Endodermal cell (in vitro differentiated cells): ENCODE measurements at regions not wholly inside any gene's neighbourhood (a gene's known extent, or its start where the extent isn't known, plus 50 kb on each side); places are given as distances from the start of the nearest gene placed in this dataset.

ENCODE experiments used
- DNase-seq: peaks from one replicate; pipeline ENCODE4 v3.0.0-alpha.2; 2017
- H3K27ac ChIP-seq: 2 replicates; pipeline ENCODE4 v1.5.1; 2013; ENCODE audit warnings: mild to moderate bottlenecking, low read depth, low read length, moderate library complexity
- H3K27me3 ChIP-seq: 2 replicates; pipeline ENCODE4 v1.6.1; 2013; ENCODE audit warnings: mild to moderate bottlenecking, low read length, moderate library complexity; ENCODE audit not compliant: insufficient read depth, control insufficient read depth, poor library complexity, severe bottlenecking
- H3K36me3 ChIP-seq: 2 replicates; pipeline ENCODE4 v1.7.0; 2013; ENCODE audit warnings: mild to moderate bottlenecking, low read length, moderate library complexity; ENCODE audit not compliant: control insufficient read depth, insufficient read depth
- H3K4me1 ChIP-seq: one replicate; pipeline ENCODE4 v1.7.0; 2013; ENCODE audit warnings: low read length; ENCODE audit not compliant: control insufficient read depth, insufficient read depth
- H3K4me3 ChIP-seq: 2 replicates; pipeline ENCODE4 v1.5.1; 2013; ENCODE audit warnings: mild to moderate bottlenecking, low read length, moderate library complexity
- H3K9ac ChIP-seq: 2 replicates; pipeline ENCODE4 v1.6.1; 2013; ENCODE audit warnings: mild to moderate bottlenecking, low read length, moderate library complexity; ENCODE audit not compliant: poor library complexity, severe bottlenecking; ENCODE audit errors: extremely low read depth
- H3K9me3 ChIP-seq: 2 replicates; pipeline ENCODE4 v1.6.1; 2013; ENCODE audit warnings: mild to moderate bottlenecking, low read length, moderate library complexity; ENCODE audit not compliant: control insufficient read depth
- H3K27ac Mint-ChIP-seq: 2 replicates; pipeline ENCODE4 v1.8.0; 2020; ENCODE audit warnings: mixed read lengths
- H3K27me3 Mint-ChIP-seq: 2 replicates; pipeline ENCODE4 v1.8.0; 2021; ENCODE audit warnings: mild to moderate bottlenecking, mixed read lengths; ENCODE audit not compliant: insufficient read depth
- H3K36me3 Mint-ChIP-seq: 2 replicates; pipeline ENCODE4 v1.8.0; 2020; ENCODE audit warnings: low read depth, mixed read lengths
- H3K4me1 Mint-ChIP-seq: 2 replicates; pipeline ENCODE4 v1.8.0; 2020; ENCODE audit warnings: mixed read lengths
- H3K4me3 Mint-ChIP-seq: 2 replicates; pipeline ENCODE4 v1.8.0; 2020; ENCODE audit warnings: mild to moderate bottlenecking, moderate library complexity, mixed read lengths
- H3K9me3 Mint-ChIP-seq: 2 replicates; pipeline ENCODE4 v1.8.0; 2020; ENCODE audit warnings: mild to moderate bottlenecking, mixed read lengths
- CTCF ChIP-seq: fragments of 200-600 bp; sonication (generic); conservative IDR thresholded peaks from 2 replicates; pipeline ENCODE4 v1.5.0; 2021; ENCODE audit warnings: antibody characterized with exemption, mild to moderate bottlenecking
- WGBS, 2 experiments: methylation state at CpG; one replicate each; pipeline versions ENCODE4 v1.1.5 to v1.1.7; 2013; ENCODE audit warnings: missing lambda C conversion rate in 2 of 2, mixed read lengths in 1 of 2; ENCODE audit not compliant: insufficient coverage in 1 of 2, insufficient read length in 1 of 2; 5-methylcytosine and 5-hydroxymethylcytosine counted together

- Histone ChIP-seq H3K9ac (no peak overlapping the region), H3K9me3 (no peaks in the 10 kb centered on the region), H3K4me3 (no peak overlapping the region), H3K4me1 (no peaks in the 10 kb centered on the region), H3K36me3 (no peaks in the 10 kb centered on the region), H3K27ac (no peak overlapping the region), H3K27me3 (no peaks in the 10 kb centered on the region)
- Mint-ChIP-seq H3K9me3 (no peaks in the 10 kb centered on the region), H3K4me3 (no peak overlapping the region), H3K27me3 (no peaks in the 10 kb centered on the region), H3K4me1 (peaks cover 9% of the 10 kb centered on the region), H3K36me3 (no peaks in the 10 kb centered on the region), H3K27ac (no peak overlapping the region)
- TF ChIP-seq CTCF, result no peak
- 95 to 96% methylated on average over 3 to 4 of the region's 4 CpGs for WGBS, 2 experiments
- no peak for DNase-seq
Measured at GRCh38 chr1:239593527-239593926, 207.2 kb downstream of the CHRM3 start.

- Mint-ChIP-seq H3K27me3 (no peaks in the 10 kb centered on the region), H3K9me3 (no peaks in the 10 kb centered on the region)
Measured at GRCh38 chr1:239600588-239600987, 214.2 kb downstream of the CHRM3 start.

GRCh38 chr1:239601108-239601507, 214.7 kb downstream of the CHRM3 start:
- Mint-ChIP-seq H3K4me3 (no peak overlapping the region), H3K36me3 (no peaks in the 10 kb centered on the region), H3K9me3 (no peaks in the 10 kb centered on the region), H3K27ac (no peak overlapping the region), H3K4me1 (no peaks in the 10 kb centered on the region), H3K27me3 (no peaks in the 10 kb centered on the region)
- Histone ChIP-seq H3K9me3 (no peaks in the 10 kb centered on the region), H3K27me3 (no peaks in the 10 kb centered on the region), H3K36me3 (no peaks in the 10 kb centered on the region), H3K4me1 (no peaks in the 10 kb centered on the region), H3K9ac (no peak overlapping the region), H3K4me3 (no peak overlapping the region), H3K27ac (no peak overlapping the region)
- TF ChIP-seq CTCF, result no peak
- no peak for DNase-seq

More at GRCh38 chr1:239600588-239600987, 214.2 kb downstream of the CHRM3 start:
- H3K4me1 Mint-ChIP-seq, result no peaks in the 10 kb centered on the region
- no peaks in the 10 kb centered on the region for H3K36me3 ChIP-seq
- no peak overlapping the region for H3K27ac Mint-ChIP-seq
- H3K9me3 ChIP-seq, result no peaks in the 10 kb centered on the region
- no peak for TF ChIP-seq CTCF
- DNase-seq, result no peak
- no peak overlapping the region for H3K27ac ChIP-seq
- H3K4me1 ChIP-seq, result no peaks in the 10 kb centered on the region
- no peaks in the 10 kb centered on the region for H3K27me3 ChIP-seq
- H3K36me3 Mint-ChIP-seq, result no peaks in the 10 kb centered on the region
- no peak overlapping the region for H3K9ac ChIP-seq
- H3K4me3 Mint-ChIP-seq, result no peak overlapping the region
- H3K4me3 ChIP-seq, result no peak overlapping the region
